Heart left ventricle (tissue), 16 donors: ENCODE measurements at regions not wholly inside any gene's neighbourhood (a gene's known extent, or its start where the extent isn't known, plus 50 kb on each side); places are given as distances from the start of the nearest gene placed in this dataset.

ENCODE experiments used
- ATAC-seq, 4 donors: fragments of 200-7000 bp; cut with Tn5 transposase; one replicate each; pipeline ENCODE4 v1.9.1; 2020 to 2022; ENCODE audit warnings: moderate library complexity in 4 of 4, mild to moderate bottlenecking in 3 of 4, moderate number of reproducible peaks in 1 of 4
- DNase-seq, 5 donors: peaks; one replicate each; pipeline ENCODE4 v3.0.0-alpha.2; 2020
- H3K27ac ChIP-seq, 12 donors: fragments of 200-600 bp; sonication (generic) in 4 of 12; one replicate each; pipeline versions ENCODE4 v1.5.0 to v1.8.0; 2016 to 2022; ENCODE audit warnings: mild to moderate bottlenecking in 2 of 12
- H3K27me3 ChIP-seq, 9 donors: fragments of 200-600 bp; sonication (generic) in 2 of 9; one replicate each; pipeline versions ENCODE4 v1.5.1 to v1.8.0; 2016 to 2022; ENCODE audit warnings: mild to moderate bottlenecking in 3 of 9
- H3K36me3 ChIP-seq, 9 donors: fragments of 200-600 bp; sonication (generic) in 2 of 9; one replicate each; pipeline versions ENCODE4 v1.5.0 to v1.8.0; 2018 to 2022; ENCODE audit warnings: mild to moderate bottlenecking in 2 of 9
- H3K4me1 ChIP-seq, 12 donors: fragments of 200-600 bp; sonication (generic) in 4 of 12; one replicate each; pipeline versions ENCODE4 v1.5.0 to v1.8.0; 2016 to 2022; ENCODE audit warnings: mild to moderate bottlenecking in 3 of 12
- H3K4me3 ChIP-seq, 12 donors: fragments of 200-600 bp; sonication (generic) in 4 of 12; one replicate each; pipeline versions ENCODE4 v1.5.0 to v1.8.0; 2017 to 2022; ENCODE audit warnings: mild to moderate bottlenecking in 9 of 12, moderate library complexity in 4 of 12
- H3K9me3 ChIP-seq, 12 donors: fragments of 200-600 bp; sonication (generic) in 4 of 12; one replicate each; pipeline versions ENCODE4 v1.5.0 to v1.8.0; 2016 to 2022; ENCODE audit warnings: mild to moderate bottlenecking in 1 of 12
- POLR2A ChIP-seq, 2 donors: fragments of 450-650 bp; IDR thresholded peaks; one replicate each; pipeline ENCODE4 v1.6.1; 2017; ENCODE audit warnings: antibody characterized with exemption in 2 of 2, mild to moderate bottlenecking in 2 of 2, moderate library complexity in 2 of 2
- WGBS, 4 donors: extraction: QIAGEN DNeasy Blood & Tissue Kit in 2 of 4; methylation state at CpG; one replicate each; pipeline versions ENCODE4 v1.1.5 to v1.1.7; 2013 to 2018; 5-methylcytosine and 5-hydroxymethylcytosine counted together
- intact Hi-C, 10 donors: fragments of 100-400 bp; cut with DNase I; formaldehyde crosslinking; loops; one replicate each; pipeline versions ENCODE4 v1.11.1 to v1.14.2; 2022
- TF ChIP-seq, protein P1 (sequence below), 12 donors: fragments of 200-600 bp; sonication (generic) in 4 of 12; IDR thresholded peaks; one replicate each; pipeline versions ENCODE4 v1.5.0 to v1.8.0; 2018 to 2022; ENCODE audit warnings: antibody characterized with exemption in 12 of 12, mild to moderate bottlenecking in 5 of 12
- donor health status: ischemic (EF 13 %, LVEDD 7.1; RV severe dilation, severe dysfunction).
- donor health status: healthy with polysubstance abuse.
- donor health status: DM: no; HTN: yes; CAD: no.
- donor health status: DM: no; HTN: no; CAD: no.
- donor health status: ischemic (EF 25% LVEDD 6.9; RV normal size, moderate dysfunction).
- donor health status: ischemic (EF 25% LVEDD 5.7; RV mildly dilated, moderate dysfunction).
- donor health status: healthy.
- donor health status: DM: yes; HTN: yes; CAD: no.
- donor health status: ischemic (EF 35%, LVEDD 5.7; RV mildly dilated, moderate dysfunction).
- donor health status: nonischemic (EF 11% LVEDD 7.7; RV severe dilation, severe dysfunction).
- donor health status: DM: yes; HTN: yes; CAD: no.
- donor health status: PGD.
- donor health status: ischemic (EF 29% LVEDD 5.4; RV normal size, mild dysfunction).
- donor health status: nonischemic (EF 23%, LVEDD 6.1; RV moderate dilation, normal function).

- no peak overlapping the region for H3K4me3 ChIP-seq
- WGBS, 4 donors: 65 to 77% (median 71%) methylated on average over 6 of the region's 6 CpGs
- no peaks in the 10 kb centered on the region for H3K9me3 ChIP-seq
- H3K36me3 ChIP-seq: no peaks in the 10 kb centered on the region
- no peak for DNase-seq
- H3K27me3 ChIP-seq: no peaks in the 10 kb centered on the region
- H3K27ac ChIP-seq: no peak overlapping the region
- H3K4me1 ChIP-seq: peaks cover 0 to 6% (median 0%) of the 10 kb centered on the region in 12 donors
- intact Hi-C loops: no loop called here
- ATAC-seq: no peak
- TF ChIP-seq, protein P1, sequence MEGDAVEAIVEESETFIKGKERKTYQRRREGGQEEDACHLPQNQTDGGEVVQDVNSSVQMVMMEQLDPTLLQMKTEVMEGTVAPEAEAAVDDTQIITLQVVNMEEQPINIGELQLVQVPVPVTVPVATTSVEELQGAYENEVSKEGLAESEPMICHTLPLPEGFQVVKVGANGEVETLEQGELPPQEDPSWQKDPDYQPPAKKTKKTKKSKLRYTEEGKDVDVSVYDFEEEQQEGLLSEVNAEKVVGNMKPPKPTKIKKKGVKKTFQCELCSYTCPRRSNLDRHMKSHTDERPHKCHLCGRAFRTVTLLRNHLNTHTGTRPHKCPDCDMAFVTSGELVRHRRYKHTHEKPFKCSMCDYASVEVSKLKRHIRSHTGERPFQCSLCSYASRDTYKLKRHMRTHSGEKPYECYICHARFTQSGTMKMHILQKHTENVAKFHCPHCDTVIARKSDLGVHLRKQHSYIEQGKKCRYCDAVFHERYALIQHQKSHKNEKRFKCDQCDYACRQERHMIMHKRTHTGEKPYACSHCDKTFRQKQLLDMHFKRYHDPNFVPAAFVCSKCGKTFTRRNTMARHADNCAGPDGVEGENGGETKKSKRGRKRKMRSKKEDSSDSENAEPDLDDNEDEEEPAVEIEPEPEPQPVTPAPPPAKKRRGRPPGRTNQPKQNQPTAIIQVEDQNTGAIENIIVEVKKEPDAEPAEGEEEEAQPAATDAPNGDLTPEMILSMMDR (IDR thresholded peaks at IDR 0.05): no peak
- TF ChIP-seq POLR2A (IDR thresholded peaks at IDR 0.05): no peak
These were observed 690.3 kb downstream of the NTRK3 start for GRCh38 chr15:87566236-87566635.

DNA sequence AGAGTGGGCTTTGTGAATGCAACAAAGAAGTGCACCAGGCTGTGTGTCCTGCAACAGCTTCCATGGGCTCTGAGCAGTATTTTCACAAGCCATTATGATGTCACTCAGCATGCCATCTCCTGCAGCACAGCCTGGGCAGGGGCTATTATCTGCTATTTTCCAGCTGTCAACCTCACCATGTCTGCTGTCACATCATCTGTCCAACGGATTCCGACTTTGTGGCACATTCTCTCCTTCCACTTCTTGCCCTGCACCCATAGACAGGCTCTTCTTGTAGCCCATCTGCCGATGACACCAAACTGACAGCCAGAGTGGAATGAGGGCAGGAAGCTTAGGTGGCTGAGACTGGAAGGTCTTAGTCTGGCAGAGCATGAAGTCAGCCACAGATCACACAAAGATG is 691.9 kb downstream of the NTRK3 start:
- 59 to 83% (median 67%) methylated on average over 3 of the region's 3 CpGs for WGBS, 4 donors
- Histone ChIP-seq H3K9me3 (no peaks in the 10 kb centered on the region), H3K27me3 (peaks cover 0 to 2% (median 0%) of the 10 kb centered on the region in 9 donors), H3K27ac (no peak overlapping the region), H3K4me1 (peaks cover 0 to 6% (median 0%) of the 10 kb centered on the region in 12 donors), H3K36me3 (no peaks in the 10 kb centered on the region), H3K4me3 (no peak overlapping the region)
- ATAC-seq (no peak), DNase-seq (no peak)
- intact Hi-C loops: no loop called here
- no peak for TF ChIP-seq POLR2A (IDR thresholded peaks at IDR 0.05)
- TF ChIP-seq, protein P1 (IDR thresholded peaks at IDR 0.05): no peak

GRCh38 chr15:87563869-87564268 is 692.7 kb downstream of the NTRK3 start:
- Histone ChIP-seq H3K4me1 (peaks cover 0 to 6% (median 0%) of the 10 kb centered on the region in 12 donors), H3K4me3 (no peak overlapping the region), H3K36me3 (no peaks in the 10 kb centered on the region), H3K27ac (no peak overlapping the region), H3K27me3 (peaks cover 0 to 3% (median 0%) of the 10 kb centered on the region in 9 donors), H3K9me3 (no peaks in the 10 kb centered on the region)
- intact Hi-C loops: no loop called here
- ATAC-seq: no peak
- 38 to 80% (median 68%) methylated on average over 2 of the region's 2 CpGs for WGBS, 4 donors
- no peak for TF ChIP-seq POLR2A (IDR thresholded peaks at IDR 0.05)
- TF ChIP-seq, protein P1 (IDR thresholded peaks at IDR 0.05): no peak
- DNase-seq: no peak

DNA sequence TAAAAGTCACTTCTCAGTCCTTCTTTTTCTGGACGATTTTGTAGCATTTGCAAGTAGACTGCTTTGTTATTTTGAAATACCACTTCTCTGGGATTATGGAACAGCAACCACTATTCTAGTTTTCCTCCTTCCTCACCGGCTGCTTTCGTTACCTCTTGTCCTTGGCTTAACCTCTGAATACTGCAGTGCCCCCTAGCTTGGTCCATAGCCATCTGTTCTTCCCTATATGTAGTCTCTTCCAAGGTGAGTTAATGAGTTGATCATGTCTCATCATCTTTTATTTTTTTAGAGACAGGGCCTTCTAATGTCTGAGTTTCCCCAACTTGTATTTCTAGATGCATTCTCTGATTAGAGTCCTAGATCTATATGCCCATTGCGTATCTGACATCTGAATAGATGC is 694.3 kb downstream of the NTRK3 start:
- WGBS, 4 donors: 65 to 80% (median 71%) methylated on average over 4 of the region's 4 CpGs
- intact Hi-C loops: no loop called here
- ATAC-seq (no peak), DNase-seq (no peak)
- peaks cover 0 to 3% (median 0%) of the 10 kb centered on the region in 9 donors for H3K27me3 ChIP-seq
- no peak for TF ChIP-seq POLR2A (IDR thresholded peaks at IDR 0.05)
- TF ChIP-seq, protein P1 (IDR thresholded peaks at IDR 0.05): no peak
- H3K27ac ChIP-seq: no peak overlapping the region
- no peaks in the 10 kb centered on the region for H3K36me3 ChIP-seq
- no peak overlapping the region for H3K4me3 ChIP-seq
- H3K4me1 ChIP-seq: peaks cover 0 to 5% (median 0%) of the 10 kb centered on the region in 12 donors
- no peaks in the 10 kb centered on the region for H3K9me3 ChIP-seq
